GM04504 (cell line): ENCODE measurements at regions not wholly inside any gene's neighbourhood (a gene's known extent, or its start where the extent isn't known, plus 50 kb on each side); places are given as distances from the start of the nearest gene placed in this dataset.

ENCODE experiments used
- DNase-seq: peaks from one replicate; pipeline ENCODE4 v3.0.0-alpha.2; 2012; ENCODE audit warnings: low read depth

GRCh38 chr2:198219292-198219691 is 414.9 kb downstream of the PLCL1 start:
- DNase-seq = no peak

- no peak for DNase-seq
Observed at GRCh38 chr2:198214114-198214596, 409.8 kb downstream of the PLCL1 start.

GRCh38 chr2:198213253-198213652 is 408.9 kb downstream of the PLCL1 start:
- no peak for DNase-seq

GRCh38 chr2:198211706-198212105 is 407.3 kb downstream of the PLCL1 start:
- no peak for DNase-seq

GRCh38 chr2:198203336-198204069 is 399.1 kb downstream of the PLCL1 start:
- no peak for DNase-seq
